Endothelial cell (in vitro differentiated cells): ENCODE measurements at regions not wholly inside any gene's neighbourhood (a gene's known extent, or its start where the extent isn't known, plus 50 kb on each side); places are given as distances from the start of the nearest gene placed in this dataset.

Source experiments
- DNase-seq: peaks from one replicate; pipeline ENCODE4 v3.0.0; 2021; ENCODE audit warnings: low spot score
- H3K27ac Mint-ChIP-seq: one replicate; pipeline ENCODE4 v1.8.0; 2021; ENCODE audit warnings: mixed read lengths, inconsistent platforms; ENCODE audit not compliant: unreplicated experiment
- H3K27me3 Mint-ChIP-seq: one replicate; pipeline ENCODE4 v1.8.0; 2021; ENCODE audit warnings: mild to moderate bottlenecking, moderate library complexity, mixed read lengths, inconsistent platforms; ENCODE audit not compliant: unreplicated experiment
- H3K36me3 Mint-ChIP-seq: one replicate; pipeline ENCODE4 v1.8.0; 2021; ENCODE audit warnings: mild to moderate bottlenecking, low read depth, mixed read lengths, inconsistent platforms; ENCODE audit not compliant: unreplicated experiment
- H3K4me1 Mint-ChIP-seq: one replicate; pipeline ENCODE4 v1.8.0; 2021; ENCODE audit warnings: mild to moderate bottlenecking, mixed read lengths, inconsistent platforms; ENCODE audit not compliant: unreplicated experiment
- H3K4me3 Mint-ChIP-seq: one replicate; pipeline ENCODE4 v1.8.0; 2021; ENCODE audit warnings: mild to moderate bottlenecking, mixed read lengths, inconsistent platforms; ENCODE audit not compliant: unreplicated experiment
- H3K9me3 Mint-ChIP-seq: one replicate; pipeline ENCODE4 v1.8.0; 2021; ENCODE audit warnings: mixed read lengths, inconsistent platforms; ENCODE audit not compliant: unreplicated experiment
- TF ChIP-seq, protein P1 (sequence below): fragments of 200-600 bp; sonication (generic); IDR thresholded peaks from one replicate; pipeline ENCODE4 v1.5.0; 2021; ENCODE audit warnings: antibody characterized with exemption; ENCODE audit not compliant: unreplicated experiment

- peaks cover 4% of the 10 kb centered on the region for H3K27me3 Mint-ChIP-seq
- H3K27ac Mint-ChIP-seq: no peak overlapping the region
- no peaks in the 10 kb centered on the region for H3K36me3 Mint-ChIP-seq
- DNase-seq: no peak
- no peaks in the 10 kb centered on the region for H3K9me3 Mint-ChIP-seq
- TF ChIP-seq, protein P1, sequence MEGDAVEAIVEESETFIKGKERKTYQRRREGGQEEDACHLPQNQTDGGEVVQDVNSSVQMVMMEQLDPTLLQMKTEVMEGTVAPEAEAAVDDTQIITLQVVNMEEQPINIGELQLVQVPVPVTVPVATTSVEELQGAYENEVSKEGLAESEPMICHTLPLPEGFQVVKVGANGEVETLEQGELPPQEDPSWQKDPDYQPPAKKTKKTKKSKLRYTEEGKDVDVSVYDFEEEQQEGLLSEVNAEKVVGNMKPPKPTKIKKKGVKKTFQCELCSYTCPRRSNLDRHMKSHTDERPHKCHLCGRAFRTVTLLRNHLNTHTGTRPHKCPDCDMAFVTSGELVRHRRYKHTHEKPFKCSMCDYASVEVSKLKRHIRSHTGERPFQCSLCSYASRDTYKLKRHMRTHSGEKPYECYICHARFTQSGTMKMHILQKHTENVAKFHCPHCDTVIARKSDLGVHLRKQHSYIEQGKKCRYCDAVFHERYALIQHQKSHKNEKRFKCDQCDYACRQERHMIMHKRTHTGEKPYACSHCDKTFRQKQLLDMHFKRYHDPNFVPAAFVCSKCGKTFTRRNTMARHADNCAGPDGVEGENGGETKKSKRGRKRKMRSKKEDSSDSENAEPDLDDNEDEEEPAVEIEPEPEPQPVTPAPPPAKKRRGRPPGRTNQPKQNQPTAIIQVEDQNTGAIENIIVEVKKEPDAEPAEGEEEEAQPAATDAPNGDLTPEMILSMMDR: no peak
- H3K4me1 Mint-ChIP-seq: no peaks in the 10 kb centered on the region
- no peak overlapping the region for H3K4me3 Mint-ChIP-seq
Measured at GRCh38 chr22:22067192-22067591, 84.6 kb upstream of the TOP3B start.

GRCh38 chr22:22064580-22064979 is 82.0 kb upstream of the TOP3B start:
- Mint-ChIP-seq H3K27ac (no peak overlapping the region), H3K9me3 (no peaks in the 10 kb centered on the region), H3K36me3 (no peaks in the 10 kb centered on the region), H3K4me3 (no peak overlapping the region), H3K4me1 (no peaks in the 10 kb centered on the region), H3K27me3 (peaks cover 4% of the 10 kb centered on the region)
- TF ChIP-seq, protein P1: no peak
- no peak for DNase-seq

DNA sequence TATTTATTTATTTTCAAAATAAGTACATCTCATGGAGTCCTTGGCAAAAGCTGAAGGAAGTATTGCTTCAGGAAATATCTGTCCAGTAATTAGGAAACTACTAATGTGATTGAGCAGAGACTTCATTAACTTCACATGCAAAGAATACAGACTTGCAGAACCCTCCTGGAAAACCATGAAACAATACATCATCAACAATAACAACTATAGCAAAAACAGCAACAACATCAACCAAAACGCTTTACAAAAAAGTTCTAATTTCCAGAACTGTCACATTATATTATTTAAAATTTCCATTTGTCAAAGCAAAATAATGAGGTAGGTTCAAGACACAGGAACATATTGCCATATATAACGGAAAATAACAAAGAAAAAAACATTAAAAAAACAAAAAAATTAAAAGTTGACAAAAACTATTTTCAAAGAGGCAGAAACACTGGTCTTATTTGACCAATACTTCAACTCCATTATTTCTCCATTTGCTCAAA is 79.8 kb upstream of the TOP3B start:
- H3K9me3 Mint-ChIP-seq: no peaks in the 10 kb centered on the region
- H3K4me1 Mint-ChIP-seq: no peaks in the 10 kb centered on the region
- DNase-seq: no peak
- H3K4me3 Mint-ChIP-seq: no peak overlapping the region
- no peaks in the 10 kb centered on the region for H3K36me3 Mint-ChIP-seq
- H3K27ac Mint-ChIP-seq: no peak overlapping the region
- TF ChIP-seq, protein P1: no peak
- H3K27me3 Mint-ChIP-seq: no peaks in the 10 kb centered on the region

DNA sequence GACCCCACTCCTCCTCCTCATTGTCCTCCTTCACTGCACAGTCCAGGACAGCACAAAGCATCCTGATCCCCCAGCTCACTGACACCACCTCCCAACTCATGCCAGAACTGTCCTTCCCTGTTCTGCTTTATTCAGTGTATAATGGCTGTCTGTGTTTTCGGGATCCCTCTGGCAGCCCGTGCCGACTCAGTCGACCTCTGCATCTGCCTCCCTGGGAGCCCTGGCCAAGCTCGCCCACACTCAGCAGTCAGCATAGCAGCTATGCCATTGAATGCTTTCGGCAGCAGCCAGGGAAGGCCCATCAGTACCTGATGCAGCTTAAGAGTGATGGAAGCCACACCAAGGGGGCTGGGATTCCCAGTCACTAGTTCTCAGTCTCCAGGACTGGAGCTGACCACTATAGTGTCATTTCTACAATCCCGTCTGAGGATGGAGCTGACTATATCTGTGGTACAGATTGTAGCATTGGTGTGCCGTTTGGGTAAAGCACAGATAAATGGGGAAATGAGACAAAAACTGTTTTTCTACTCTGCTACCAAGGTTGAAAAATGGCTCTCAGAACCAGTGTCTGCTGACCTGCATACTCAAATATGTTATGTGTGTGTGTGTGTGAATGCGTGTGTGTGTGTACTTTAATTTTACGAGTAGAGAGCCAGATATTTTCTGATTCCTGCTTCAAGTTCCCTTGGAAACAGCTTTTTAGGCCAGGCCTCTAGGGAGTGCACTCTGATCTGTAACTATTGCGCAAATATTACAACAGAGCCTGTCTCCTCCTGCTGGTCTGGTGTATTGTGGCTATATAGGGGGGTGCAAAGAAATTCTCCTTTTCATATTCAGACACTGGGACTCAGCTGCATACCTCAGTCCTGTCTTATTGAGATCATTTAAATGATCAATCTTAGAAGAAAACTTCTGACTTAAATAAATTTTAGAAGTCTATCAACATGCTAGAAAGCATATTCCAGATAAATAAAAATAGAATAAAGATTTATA is 78.8 kb upstream of the TOP3B start:
- TF ChIP-seq, protein P1: no peak
- Mint-ChIP-seq H3K27me3 (no peaks in the 10 kb centered on the region), H3K9me3 (no peaks in the 10 kb centered on the region)

More for the DNA sequence above, 78.8 kb upstream of the TOP3B start:
- no peak for DNase-seq
- H3K36me3 Mint-ChIP-seq: no peaks in the 10 kb centered on the region
- no peak overlapping the region for H3K27ac Mint-ChIP-seq
- H3K4me3 Mint-ChIP-seq: no peak overlapping the region
- H3K4me1 Mint-ChIP-seq: no peaks in the 10 kb centered on the region
